Endothelial cell of umbilical vein (primary cell): ENCODE measurements at regions not wholly inside any gene's neighbourhood (a gene's known extent, or its start where the extent isn't known, plus 50 kb on each side); places are given as distances from the start of the nearest gene placed in this dataset.

Source experiments
- CTCF ChIP-seq, 2 donors: IDR thresholded peaks; 1 replicate in 1 of 2; 2 replicates in 1 of 2; pipeline ENCODE4 v1.5.1; 2011; ENCODE audit warnings: low read length in 2 of 2, mild to moderate bottlenecking in 2 of 2, moderate library complexity in 2 of 2, control low read depth in 1 of 2, inconsistent platforms in 1 of 2, low read depth in 1 of 2; ENCODE audit not compliant: insufficient read depth in 1 of 2; ENCODE audit errors: extremely low read depth in 1 of 2
- EZH2 ChIP-seq: IDR thresholded peaks from 2 replicates; pipeline ENCODE4 v1.6.1; 2012; ENCODE audit warnings: borderline replicate concordance, low read depth, mild to moderate bottlenecking, moderate library complexity, low read length, inconsistent platforms; ENCODE audit not compliant: severe bottlenecking
- FOS ChIP-seq: IDR thresholded peaks from 2 replicates; pipeline ENCODE4 v1.6.1; 2011; ENCODE audit warnings: mild to moderate bottlenecking, low read length, moderate library complexity, borderline replicate concordance; ENCODE audit not compliant: insufficient read depth
- GATA2 ChIP-seq: IDR thresholded peaks from 2 replicates; pipeline ENCODE4 v1.7.0; 2011; ENCODE audit warnings: low read depth, mild to moderate bottlenecking, moderate library complexity, mixed read lengths, low read length; ENCODE audit not compliant: insufficient read length, insufficient read depth
- JUN ChIP-seq: IDR thresholded peaks from 2 replicates; pipeline ENCODE4 v1.6.1; 2011; ENCODE audit warnings: borderline replicate concordance, low read depth; ENCODE audit not compliant: insufficient read length, insufficient read depth
- MAX ChIP-seq: IDR thresholded peaks from 2 replicates; pipeline ENCODE4 v1.6.1; 2011; ENCODE audit not compliant: insufficient read depth, insufficient read length
- MYC ChIP-seq: IDR thresholded peaks from one replicate; pipeline ENCODE4 v1.6.1; 2011; ENCODE audit warnings: mild to moderate bottlenecking, low read depth, low read length
- POLR2A ChIP-seq: IDR thresholded peaks from 2 replicates; pipeline ENCODE4 v1.6.1; 2012; ENCODE audit warnings: low read depth, mild to moderate bottlenecking, control low read depth, low read length
- POLR2AphosphoS5 ChIP-seq: IDR thresholded peaks from 2 replicates; pipeline ENCODE4 v1.6.1; 2012; ENCODE audit warnings: low read depth, mild to moderate bottlenecking, control low read depth, low read length, moderate library complexity; ENCODE audit not compliant: insufficient read depth

- TF ChIP-seq CTCF (IDR thresholded peaks at IDR 0.05; ENCODE audit: extremely low read depth in 1 of 2, insufficient read depth in 1 of 2, low read depth in 1 of 2, low read length in 2 of 2) (no peak), POLR2A (no peak), POLR2AphosphoS5 (no peak), EZH2 (no peak), MYC (no peak), JUN (no peak), MAX (no peak), GATA2 (no peak), FOS (no peak)
Observed at GRCh38 chr22:49503896-49504521, 323.7 kb downstream of the BRD1 start.
